ENCODE measurements at regions not wholly inside any gene's neighbourhood (a gene's known extent, or its start where the extent isn't known, plus 50 kb on each side); places are given as distances from the start of the nearest gene placed in this dataset.

DNA sequence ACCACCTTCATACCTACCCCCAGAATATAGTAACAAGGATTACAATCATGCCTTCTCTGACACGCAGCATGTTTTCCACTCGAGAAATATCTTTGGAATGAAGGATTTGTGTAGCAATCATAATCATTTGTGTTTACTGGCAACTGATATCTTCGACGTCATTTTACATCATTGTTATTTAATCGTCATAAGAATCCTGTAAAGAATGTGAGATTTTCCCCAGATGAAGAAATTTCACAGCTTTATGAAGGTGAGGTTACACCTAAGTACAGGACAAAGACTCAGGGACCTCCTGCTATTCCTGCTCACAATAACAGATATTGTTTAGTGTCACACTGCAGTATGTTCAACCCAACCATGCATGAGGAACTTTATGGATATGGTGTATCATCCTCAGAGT lies 198.2 kb upstream of the LDB2 start:
- no peak overlapping the region for H3K9ac ChIP-seq (ENCODE audit: insufficient read depth, low read length)
- TF ChIP-seq CTCF (conservative IDR thresholded peaks at IDR 0.05 in 1 of 2, IDR thresholded peaks at IDR 0.05 in 1 of 2; ENCODE audit: low read depth in 1 of 2, low read length in 2 of 2) (no peak), EZH2 (IDR thresholded peaks at IDR 0.05; ENCODE audit: low read length, missing control alignments) (no peak)
- H3K4me1 ChIP-seq (ENCODE audit: control insufficient read depth, extremely low read depth, insufficient read depth, low read length) = no peaks in the 10 kb centered on the region
- DNase-seq (ENCODE audit: low read depth in 2 of 2) = peak in 1 of 2 donors; percentile 29
- H3K4me2 ChIP-seq (ENCODE audit: extremely low read depth, insufficient read depth, low read length) = no peak overlapping the region
- H3K36me3 ChIP-seq (ENCODE audit: control insufficient read depth, insufficient read depth, low read length) = no peaks in the 10 kb centered on the region
- no peaks in the 10 kb centered on the region for H3K27me3 ChIP-seq (ENCODE audit: control insufficient read depth, insufficient read depth, low read length)
- H4K20me1 ChIP-seq (ENCODE audit: control insufficient read depth, extremely low read depth, insufficient read depth, low read length) = no peaks in the 10 kb centered on the region
- no peak overlapping the region for H3K27ac ChIP-seq (ENCODE audit: insufficient read depth, low read length)
- H3K79me2 ChIP-seq (ENCODE audit: control insufficient read depth, insufficient read depth, low read length) = no peaks in the 10 kb centered on the region
- H2AFZ ChIP-seq (ENCODE audit: low read length) = no peak overlapping the region
- H3K4me3 ChIP-seq (replicated peaks in 1 of 4; ENCODE audit: control extremely low read depth in 1 of 4, insufficient read depth in 1 of 4, low read depth in 3 of 4, low read length in 4 of 4) = no peak overlapping the region
- H3K9me3 ChIP-seq (ENCODE audit: control insufficient read depth, insufficient read depth, low read depth, low read length) = no peaks in the 10 kb centered on the region

DNA sequence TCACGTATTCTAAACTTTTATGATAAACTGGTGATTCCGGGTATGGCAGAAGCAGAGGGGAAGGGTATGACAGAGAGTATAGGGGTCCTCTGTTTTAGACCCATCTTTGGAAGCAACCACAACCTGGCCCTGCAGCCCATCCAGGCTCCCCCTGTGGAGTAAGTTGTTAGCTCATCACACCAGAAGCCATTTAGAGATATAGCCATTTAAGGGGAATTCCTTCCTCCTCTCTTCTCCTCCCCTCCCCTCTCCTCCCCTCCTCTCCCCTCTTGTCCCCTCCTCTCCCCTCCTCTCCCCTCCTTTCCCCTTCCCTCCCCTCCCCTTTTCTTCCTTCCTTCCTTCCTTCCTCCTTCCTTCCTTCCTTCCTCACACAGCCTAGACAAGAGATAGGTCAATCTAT lies 197.3 kb upstream of the LDB2 start:
- Histone ChIP-seq H3K9me3 (ENCODE audit: control insufficient read depth, insufficient read depth, low read depth, low read length) (no peaks in the 10 kb centered on the region), H3K27me3 (ENCODE audit: control insufficient read depth, insufficient read depth, low read length) (no peaks in the 10 kb centered on the region), H3K4me1 (ENCODE audit: control insufficient read depth, extremely low read depth, insufficient read depth, low read length) (no peaks in the 10 kb centered on the region), H3K79me2 (ENCODE audit: control insufficient read depth, insufficient read depth, low read length) (no peaks in the 10 kb centered on the region), H3K4me3 (replicated peaks in 1 of 4; ENCODE audit: control extremely low read depth in 1 of 4, insufficient read depth in 1 of 4, low read depth in 3 of 4, low read length in 4 of 4) (no peak overlapping the region), H3K4me2 (ENCODE audit: extremely low read depth, insufficient read depth, low read length) (no peak overlapping the region), H3K9ac (ENCODE audit: insufficient read depth, low read length) (no peak overlapping the region), H2AFZ (ENCODE audit: low read length) (no peak overlapping the region), H4K20me1 (ENCODE audit: control insufficient read depth, extremely low read depth, insufficient read depth, low read length) (no peaks in the 10 kb centered on the region), H3K27ac (ENCODE audit: insufficient read depth, low read length) (no peak overlapping the region), H3K36me3 (ENCODE audit: control insufficient read depth, insufficient read depth, low read length) (no peaks in the 10 kb centered on the region)
- no peak for TF ChIP-seq CTCF (conservative IDR thresholded peaks at IDR 0.05 in 1 of 2, IDR thresholded peaks at IDR 0.05 in 1 of 2; ENCODE audit: low read depth in 1 of 2, low read length in 2 of 2)
- no peak for TF ChIP-seq EZH2 (IDR thresholded peaks at IDR 0.05; ENCODE audit: low read length, missing control alignments)
- no peak for DNase-seq (ENCODE audit: low read depth in 2 of 2)

GRCh38 chr4:17094876-17095210 lies 196.4 kb upstream of the LDB2 start:
- Histone ChIP-seq H3K4me3 (replicated peaks in 1 of 4; ENCODE audit: control extremely low read depth in 1 of 4, insufficient read depth in 1 of 4, low read depth in 3 of 4, low read length in 4 of 4) (no peak overlapping the region), H3K4me2 (ENCODE audit: extremely low read depth, insufficient read depth, low read length) (no peak overlapping the region), H3K36me3 (ENCODE audit: control insufficient read depth, insufficient read depth, low read length) (no peaks in the 10 kb centered on the region), H3K4me1 (ENCODE audit: control insufficient read depth, extremely low read depth, insufficient read depth, low read length) (no peaks in the 10 kb centered on the region), H4K20me1 (ENCODE audit: control insufficient read depth, extremely low read depth, insufficient read depth, low read length) (no peaks in the 10 kb centered on the region), H2AFZ (ENCODE audit: low read length) (peak overlapping the region; percentile 17), H3K27ac (ENCODE audit: insufficient read depth, low read length) (no peak overlapping the region), H3K9me3 (ENCODE audit: control insufficient read depth, insufficient read depth, low read depth, low read length) (no peaks in the 10 kb centered on the region), H3K79me2 (ENCODE audit: control insufficient read depth, insufficient read depth, low read length) (no peaks in the 10 kb centered on the region), H3K9ac (ENCODE audit: insufficient read depth, low read length) (no peak overlapping the region), H3K27me3 (ENCODE audit: control insufficient read depth, insufficient read depth, low read length) (no peaks in the 10 kb centered on the region)
- peak in 1 of 2 donors; percentile 36 for DNase-seq (ENCODE audit: low read depth in 2 of 2)
- TF ChIP-seq EZH2 (IDR thresholded peaks at IDR 0.05; ENCODE audit: low read length, missing control alignments) (no peak), CTCF (conservative IDR thresholded peaks at IDR 0.05 in 1 of 2, IDR thresholded peaks at IDR 0.05 in 1 of 2; ENCODE audit: low read depth in 1 of 2, low read length in 2 of 2) (no peak)
